GM12874 (cell line): ENCODE measurements at regions not wholly inside any gene's neighbourhood (a gene's known extent, or its start where the extent isn't known, plus 50 kb on each side); places are given as distances from the start of the nearest gene placed in this dataset.

Experiments
- CTCF ChIP-seq: IDR thresholded peaks from 2 replicates; pipeline ENCODE4 v1.5.1; 2011; ENCODE audit warnings: low read depth, mild to moderate bottlenecking, control low read depth, low read length, moderate library complexity; ENCODE audit not compliant: insufficient read depth

- TF ChIP-seq CTCF = no peak
Observed at GRCh38 chr6:149139782-149140136, 177.8 kb upstream of the TAB2 start.

GRCh38 chr6:149140137-149140909, 177.2 kb upstream of the TAB2 start:
- no peak for TF ChIP-seq CTCF

GRCh38 chr6:149140910-149141290, 176.6 kb upstream of the TAB2 start:
- no peak for TF ChIP-seq CTCF

GRCh38 chr6:149142924-149143429, 174.5 kb upstream of the TAB2 start:
- TF ChIP-seq CTCF = no peak

GRCh38 chr6:149147195-149147594, 170.3 kb upstream of the TAB2 start:
- no peak for TF ChIP-seq CTCF

GRCh38 chr6:149147938-149148718, 169.4 kb upstream of the TAB2 start:
- TF ChIP-seq CTCF = no peak

- no peak for TF ChIP-seq CTCF
Observed at GRCh38 chr6:149149653-149150052, 167.9 kb upstream of the TAB2 start.
